NCI-H345 (cell line): ENCODE measurements at regions not wholly inside any gene's neighbourhood (a gene's known extent, or its start where the extent isn't known, plus 50 kb on each side); places are given as distances from the start of the nearest gene placed in this dataset.
"Not testable (repeated sequence)": the region's sequence is repeated elsewhere in the genome, so short reads cannot be mapped to it uniquely, and the experiment has no call there.

Experiments
- DNase-seq: peaks from one replicate; lab custom pipeline; 2025; lab: John Stamatoyannopoulos, UW

- DNase-seq: no peak
Measured at GRCh38 chr3:5690904-5691532, 503.5 kb downstream of the EDEM1 start.

DNA sequence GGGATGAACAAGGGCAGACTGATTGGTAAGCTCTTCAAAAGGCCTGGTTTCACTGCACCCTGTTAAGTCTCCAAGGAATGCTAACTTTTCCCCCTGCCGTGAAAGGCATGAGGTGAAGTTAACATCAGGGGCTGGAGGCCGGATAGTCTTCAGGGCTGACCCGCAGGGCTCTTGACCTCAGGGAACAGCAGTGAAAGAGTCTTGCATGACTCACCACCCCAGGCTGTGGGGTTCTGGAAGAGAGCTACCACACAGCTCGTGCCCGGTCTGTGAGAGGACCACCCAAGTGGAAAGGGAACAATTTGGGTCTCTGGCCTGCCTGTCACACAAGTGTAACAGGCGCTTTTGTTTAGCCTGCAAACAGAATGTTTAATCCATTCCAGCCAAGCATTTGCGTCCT, 504.9 kb downstream of the EDEM1 start:
- DNase-seq: no peak

DNA sequence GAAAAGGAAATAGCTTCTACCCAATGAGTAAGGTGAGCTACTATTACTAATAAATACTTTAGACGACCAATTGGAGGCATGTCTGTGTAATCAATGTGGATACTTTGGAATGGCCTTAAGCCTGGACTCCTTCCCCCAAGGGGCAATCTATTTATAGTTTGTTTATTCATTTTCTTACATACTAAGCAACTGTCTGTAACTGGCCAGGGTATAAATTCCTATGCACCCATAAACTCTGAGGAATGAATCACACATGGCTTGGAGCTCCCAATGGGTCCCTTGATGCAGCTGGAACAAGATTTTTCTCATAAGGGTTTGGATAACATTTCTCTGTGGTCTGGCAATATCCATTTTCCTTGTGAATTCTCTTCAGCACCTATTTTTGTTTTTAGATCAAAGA, 506.8 kb downstream of the EDEM1 start:
- no peak for DNase-seq

GRCh38 chr3:5698851-5699250, 511.3 kb downstream of the EDEM1 start:
- DNase-seq: no peak

DNA sequence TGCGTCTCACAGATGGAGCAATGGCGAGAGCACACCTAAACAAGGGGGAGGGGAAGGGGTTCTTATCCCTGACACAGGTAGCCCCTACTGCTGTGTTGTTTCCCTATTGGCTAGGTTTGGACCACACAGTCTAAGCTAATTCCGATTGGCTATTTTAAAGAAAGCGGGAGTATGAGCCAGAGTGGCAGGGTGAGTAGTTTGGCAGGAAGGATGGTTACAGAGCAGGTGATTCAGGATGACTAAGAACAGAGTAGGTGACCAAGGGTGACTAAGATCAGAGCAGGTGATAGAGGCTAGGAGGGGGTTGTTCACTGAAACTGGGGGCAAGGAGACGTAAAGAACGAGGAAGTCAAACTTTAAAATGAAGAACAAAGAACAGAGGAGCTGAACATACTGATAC, 511.8 kb downstream of the EDEM1 start:
- no peak for DNase-seq

GRCh38 chr3:5699811-5700210, 512.3 kb downstream of the EDEM1 start:
- no peak for DNase-seq

DNA sequence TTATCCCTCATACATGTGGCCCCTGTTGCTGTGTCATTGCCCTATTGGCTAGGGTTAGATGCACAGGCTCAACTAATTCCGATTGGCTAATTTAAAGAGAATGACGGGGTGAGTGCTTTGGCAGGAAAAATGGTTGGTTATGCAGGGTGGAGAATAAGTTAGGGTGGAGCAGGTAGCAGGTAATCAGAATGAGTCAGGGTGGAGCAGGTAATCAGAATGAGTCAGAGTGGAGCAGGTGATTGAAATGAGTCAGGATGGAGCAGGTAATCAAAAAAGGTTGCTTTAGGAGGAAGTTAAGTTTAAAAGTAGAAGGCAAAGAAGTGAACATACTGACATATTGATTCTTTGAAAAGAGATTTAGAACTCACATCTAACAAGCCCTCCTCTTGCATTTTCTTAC, 513.5 kb downstream of the EDEM1 start:
- not testable (repeated sequence) for DNase-seq

- DNase-seq: no peak
Measured at GRCh38 chr3:5707794-5708193, 520.3 kb downstream of the EDEM1 start.

DNA sequence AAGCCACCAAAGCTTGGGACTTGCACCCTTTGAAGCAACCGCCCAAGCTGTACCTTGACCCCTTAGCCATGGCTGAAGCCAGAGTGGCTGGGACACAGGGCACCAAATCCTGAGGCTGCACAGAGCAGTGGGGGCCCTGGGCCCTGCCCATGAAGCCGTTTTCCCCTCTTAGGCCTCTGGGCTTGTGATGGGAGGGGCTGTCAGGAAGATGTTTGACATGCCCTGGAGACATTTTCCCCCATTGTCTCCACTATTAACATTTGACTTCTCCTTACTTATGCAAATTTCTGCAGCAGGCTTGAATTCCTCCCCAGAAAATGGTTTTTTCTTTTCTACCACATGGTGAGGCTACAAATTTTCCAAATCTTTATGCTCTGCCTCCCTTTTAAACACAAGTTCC, 522.2 kb downstream of the EDEM1 start:
- DNase-seq: no peak

DNA sequence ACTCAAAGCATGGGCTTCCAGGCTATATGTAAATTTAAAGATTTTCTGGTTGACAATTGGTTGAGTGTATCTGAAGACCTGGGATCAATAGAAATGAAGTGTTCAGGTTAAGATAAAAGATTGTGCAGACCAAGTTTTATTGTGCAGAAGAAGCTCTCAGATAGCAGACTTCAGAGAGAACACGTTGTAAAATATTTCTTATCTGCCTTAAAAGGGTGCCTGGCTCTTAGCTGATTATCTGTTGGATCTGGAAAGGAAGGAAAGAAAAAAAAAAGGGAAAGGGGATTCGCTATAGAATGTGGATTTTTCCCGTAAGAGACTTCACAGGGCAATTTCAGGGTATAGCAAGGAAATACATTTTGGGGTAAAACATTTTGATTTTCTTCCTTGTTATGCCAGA, 523.2 kb downstream of the EDEM1 start:
- no peak for DNase-seq

DNA sequence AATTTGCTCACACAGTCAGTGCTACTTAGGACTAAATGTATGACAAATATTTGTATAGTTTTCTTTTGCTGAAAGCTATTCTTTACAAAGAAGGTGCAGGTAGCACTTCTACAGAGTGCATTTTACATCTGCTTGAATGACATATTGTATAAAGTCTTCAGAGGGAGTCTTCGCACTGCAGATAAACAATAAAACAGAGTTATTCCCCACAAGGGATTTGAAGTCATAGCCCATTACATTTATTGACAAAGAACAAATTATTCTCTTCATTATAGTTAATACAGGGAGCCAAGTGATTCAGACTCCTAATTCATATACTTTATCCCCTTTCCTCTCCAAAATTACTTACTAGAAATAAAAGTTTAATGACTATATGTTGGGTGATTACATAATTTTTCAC, 529.7 kb downstream of the EDEM1 start:
- peak; percentile 12 for DNase-seq

GRCh38 chr3:5719668-5720067, 532.2 kb downstream of the EDEM1 start:
- not testable (repeated sequence) for DNase-seq

GRCh38 chr3:5725801-5726200, 538.3 kb downstream of the EDEM1 start:
- no peak for DNase-seq

GRCh38 chr3:5726621-5727020, 539.1 kb downstream of the EDEM1 start:
- no peak for DNase-seq

GRCh38 chr3:5727743-5728484, 540.4 kb downstream of the EDEM1 start:
- no peak for DNase-seq

DNA sequence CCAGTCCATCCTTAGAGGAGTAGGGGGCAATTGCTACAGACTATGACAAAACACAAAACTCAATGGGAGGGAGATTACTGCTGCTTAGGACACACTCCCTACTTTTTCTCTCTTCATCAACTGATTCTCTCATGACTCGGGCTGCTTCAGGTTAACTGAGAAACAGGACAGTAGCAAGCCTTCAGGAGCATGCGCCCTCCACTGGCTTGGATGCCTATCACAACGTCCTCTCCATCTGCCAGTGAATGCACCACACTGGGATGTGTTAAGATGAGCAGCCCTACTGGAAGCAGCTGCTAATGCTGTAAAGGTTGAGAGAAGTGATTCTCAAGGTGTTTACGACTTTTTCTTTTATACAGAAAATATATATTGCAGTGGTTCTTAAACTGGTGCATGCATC, 542.3 kb downstream of the EDEM1 start:
- no peak for DNase-seq

GRCh38 chr3:5731100-5731499, 543.6 kb downstream of the EDEM1 start:
- no peak for DNase-seq

- no peak for DNase-seq
Measured at GRCh38 chr3:5732081-5732480, 544.6 kb downstream of the EDEM1 start.

- DNase-seq: no peak
Measured at GRCh38 chr3:5733995-5734394, 546.5 kb downstream of the EDEM1 start.

DNA sequence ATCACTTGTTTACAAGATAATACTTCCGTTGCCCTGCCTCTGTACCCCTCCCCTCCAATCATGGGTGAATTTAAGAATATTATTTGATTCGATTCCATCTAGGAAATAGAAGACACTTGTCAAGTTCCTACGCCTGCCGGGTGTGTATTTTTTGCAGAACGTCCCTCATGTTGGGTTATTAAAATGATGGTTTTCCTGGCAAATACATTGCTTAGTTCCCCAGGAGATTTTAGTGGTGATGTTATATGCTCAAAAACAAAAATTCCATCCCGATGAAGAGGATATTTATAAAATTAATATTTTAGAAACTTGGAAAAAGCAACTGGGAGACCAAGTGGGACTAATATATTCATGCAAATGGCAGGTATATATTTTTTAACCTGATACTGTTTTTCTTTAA, 548.4 kb downstream of the EDEM1 start:
- no peak for DNase-seq

GRCh38 chr3:5739299-5739935, 551.9 kb downstream of the EDEM1 start:
- DNase-seq: no peak

- no peak for DNase-seq
Measured at GRCh38 chr3:5739949-5740348, 552.4 kb downstream of the EDEM1 start.

DNA sequence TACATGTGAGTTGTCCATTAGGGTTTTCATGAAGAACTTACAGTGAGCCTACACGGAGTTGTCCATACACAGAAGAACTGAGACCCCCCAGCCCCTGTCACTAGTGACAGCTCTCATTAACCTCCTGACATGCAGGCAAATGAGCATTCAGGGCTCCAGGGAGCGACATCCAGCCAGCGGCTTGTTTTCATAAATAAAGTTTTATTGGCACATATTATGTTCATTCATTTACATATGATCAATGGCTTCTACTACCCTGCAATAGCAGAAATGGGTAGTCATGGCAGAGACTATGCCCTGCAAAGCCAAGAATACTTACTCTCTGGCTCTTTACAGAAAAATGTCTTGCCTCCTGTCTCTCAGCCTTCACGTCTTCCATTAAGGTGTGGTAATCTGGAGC, 553.5 kb downstream of the EDEM1 start:
- no peak for DNase-seq
